ENCODE measurements at regions not wholly inside any gene's neighbourhood (a gene's known extent, or its start where the extent isn't known, plus 50 kb on each side); places are given as distances from the start of the nearest gene placed in this dataset.

DNA sequence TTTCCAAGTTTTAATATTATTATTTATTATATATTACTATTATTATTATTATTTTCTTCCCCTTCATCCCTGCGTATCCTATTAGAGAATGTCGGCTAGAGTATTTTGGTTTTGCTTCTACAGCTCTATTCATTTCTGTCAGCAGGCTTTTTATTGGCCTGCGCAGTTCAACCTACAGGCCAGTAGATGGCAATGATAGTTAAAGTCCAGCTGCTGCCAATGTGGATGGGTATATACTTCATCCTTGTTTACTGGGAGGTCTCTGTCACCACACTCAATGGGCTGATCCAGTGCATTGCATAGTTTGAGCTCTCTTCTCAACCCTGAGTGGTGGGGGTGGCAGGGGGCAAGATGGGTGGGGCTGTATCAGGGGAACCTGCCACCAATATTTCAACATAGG is 799.8 kb downstream of the NSUN3 start:
- Mint-ChIP-seq H3K4me3 (ENCODE audit: unreplicated experiment) (no peak overlapping the region), H3K9me3 (ENCODE audit: low read depth) (peaks cover 31% of the 10 kb centered on the region), H3K27me3 (ENCODE audit: low read depth) (no peaks in the 10 kb centered on the region), H3K27ac (ENCODE audit: unreplicated experiment) (no peak overlapping the region), H3K4me1 (ENCODE audit: low read depth) (no peaks in the 10 kb centered on the region), H3K36me3 (ENCODE audit: low read depth) (peaks cover 1% of the 10 kb centered on the region)
- TF ChIP-seq, protein P1, sequence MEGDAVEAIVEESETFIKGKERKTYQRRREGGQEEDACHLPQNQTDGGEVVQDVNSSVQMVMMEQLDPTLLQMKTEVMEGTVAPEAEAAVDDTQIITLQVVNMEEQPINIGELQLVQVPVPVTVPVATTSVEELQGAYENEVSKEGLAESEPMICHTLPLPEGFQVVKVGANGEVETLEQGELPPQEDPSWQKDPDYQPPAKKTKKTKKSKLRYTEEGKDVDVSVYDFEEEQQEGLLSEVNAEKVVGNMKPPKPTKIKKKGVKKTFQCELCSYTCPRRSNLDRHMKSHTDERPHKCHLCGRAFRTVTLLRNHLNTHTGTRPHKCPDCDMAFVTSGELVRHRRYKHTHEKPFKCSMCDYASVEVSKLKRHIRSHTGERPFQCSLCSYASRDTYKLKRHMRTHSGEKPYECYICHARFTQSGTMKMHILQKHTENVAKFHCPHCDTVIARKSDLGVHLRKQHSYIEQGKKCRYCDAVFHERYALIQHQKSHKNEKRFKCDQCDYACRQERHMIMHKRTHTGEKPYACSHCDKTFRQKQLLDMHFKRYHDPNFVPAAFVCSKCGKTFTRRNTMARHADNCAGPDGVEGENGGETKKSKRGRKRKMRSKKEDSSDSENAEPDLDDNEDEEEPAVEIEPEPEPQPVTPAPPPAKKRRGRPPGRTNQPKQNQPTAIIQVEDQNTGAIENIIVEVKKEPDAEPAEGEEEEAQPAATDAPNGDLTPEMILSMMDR (IDR thresholded peaks at IDR 0.05), result peak; percentile 78
- no peak for DNase-seq (ENCODE audit: low spot score)

DNA sequence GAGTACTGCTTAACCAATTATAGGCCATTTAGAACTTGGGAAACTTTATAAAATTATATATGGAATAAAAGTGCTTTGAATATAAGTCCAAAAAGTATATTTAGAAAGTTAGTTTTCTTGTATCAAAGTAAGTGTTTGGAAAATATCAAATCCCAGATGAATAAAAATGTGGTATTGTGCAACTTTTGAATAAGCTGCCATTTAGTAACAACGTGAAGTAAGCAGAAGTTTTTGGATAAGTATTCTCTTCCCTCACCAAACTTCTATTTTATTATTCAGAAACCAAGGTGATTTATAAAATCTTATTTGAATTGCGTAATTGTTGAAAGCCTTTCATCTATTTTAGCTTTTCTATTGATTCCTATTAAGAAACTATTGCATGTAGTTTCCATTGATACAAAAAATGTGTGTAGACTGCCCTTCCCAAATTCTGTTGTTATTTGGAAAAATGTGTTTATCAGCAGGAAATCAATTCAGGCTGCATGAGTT is 806.2 kb downstream of the NSUN3 start:
- no peak overlapping the region for H3K27ac Mint-ChIP-seq (ENCODE audit: unreplicated experiment)
- TF ChIP-seq, protein P1 (IDR thresholded peaks at IDR 0.05), result no peak
- H3K4me1 Mint-ChIP-seq (ENCODE audit: low read depth), result no peaks in the 10 kb centered on the region
- no peaks in the 10 kb centered on the region for H3K27me3 Mint-ChIP-seq (ENCODE audit: low read depth)
- no peak for DNase-seq (ENCODE audit: low spot score)
- H3K36me3 Mint-ChIP-seq (ENCODE audit: low read depth), result no peaks in the 10 kb centered on the region
- no peak overlapping the region for H3K4me3 Mint-ChIP-seq (ENCODE audit: unreplicated experiment)
- H3K9me3 Mint-ChIP-seq (ENCODE audit: low read depth), result peaks cover 12% of the 10 kb centered on the region

- Mint-ChIP-seq H3K27ac (ENCODE audit: unreplicated experiment) (no peak overlapping the region), H3K36me3 (ENCODE audit: low read depth) (no peaks in the 10 kb centered on the region), H3K4me3 (ENCODE audit: unreplicated experiment) (no peak overlapping the region), H3K4me1 (ENCODE audit: low read depth) (no peaks in the 10 kb centered on the region), H3K9me3 (ENCODE audit: low read depth) (no peaks in the 10 kb centered on the region), H3K27me3 (ENCODE audit: low read depth) (no peaks in the 10 kb centered on the region)
- DNase-seq (ENCODE audit: low spot score), result no peak
- TF ChIP-seq, protein P1 (IDR thresholded peaks at IDR 0.05), result no peak
These were observed 810.9 kb downstream of the NSUN3 start for GRCh38 chr3:94873751-94874150.

DNA sequence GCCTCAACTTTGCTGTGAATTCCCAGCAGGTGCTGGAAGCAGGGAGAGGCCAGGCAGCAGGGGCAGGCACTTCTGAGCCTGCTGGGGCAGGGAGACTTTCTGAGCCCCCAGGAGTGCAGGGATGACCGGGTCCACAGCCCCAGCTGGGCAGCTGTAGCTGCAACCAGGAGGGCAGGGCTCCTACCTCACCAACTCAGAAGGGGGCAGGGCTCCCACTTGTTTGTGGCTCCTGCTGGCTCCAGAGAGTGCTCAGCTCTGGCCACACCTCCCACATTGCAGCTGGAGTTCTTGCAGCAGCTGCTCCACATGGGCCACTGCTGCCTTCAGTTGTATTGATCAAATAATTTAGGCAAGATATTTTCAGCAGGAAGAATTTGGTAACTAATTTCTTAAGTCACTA is 812.3 kb downstream of the NSUN3 start:
- no peak for DNase-seq (ENCODE audit: low spot score)
- Mint-ChIP-seq H3K27me3 (ENCODE audit: low read depth) (no peaks in the 10 kb centered on the region), H3K36me3 (ENCODE audit: low read depth) (no peaks in the 10 kb centered on the region)

DNA sequence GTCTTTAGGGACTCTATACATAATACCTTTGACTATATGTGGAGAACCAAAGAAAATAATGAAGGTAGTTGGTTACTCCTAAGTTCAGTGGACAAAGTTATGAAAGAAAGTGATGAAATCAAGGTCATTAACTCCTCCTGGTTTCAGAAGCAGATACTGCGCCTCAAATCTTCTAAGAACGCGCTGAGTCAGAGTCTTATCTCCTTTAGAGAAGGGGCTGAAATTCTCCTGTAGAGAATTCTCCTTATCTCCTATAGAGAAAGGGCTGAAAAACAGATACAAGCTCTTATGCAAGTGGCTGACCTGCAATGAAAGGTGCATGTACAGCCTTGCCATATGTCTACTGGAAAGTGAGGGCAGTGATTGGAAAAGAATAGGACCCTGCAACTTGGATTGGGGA is 824.2 kb downstream of the NSUN3 start:
- Mint-ChIP-seq H3K36me3 (ENCODE audit: low read depth) (no peaks in the 10 kb centered on the region), H3K27me3 (ENCODE audit: low read depth) (peaks cover 4% of the 10 kb centered on the region), H3K4me1 (ENCODE audit: low read depth) (no peaks in the 10 kb centered on the region), H3K4me3 (ENCODE audit: unreplicated experiment) (no peak overlapping the region), H3K27ac (ENCODE audit: unreplicated experiment) (no peak overlapping the region), H3K9me3 (ENCODE audit: low read depth) (no peaks in the 10 kb centered on the region)
- TF ChIP-seq, protein P1 (IDR thresholded peaks at IDR 0.05), result no peak
- no peak for DNase-seq (ENCODE audit: low spot score)

More for the DNA sequence above, 812.3 kb downstream of the NSUN3 start:
- Mint-ChIP-seq H3K4me1 (ENCODE audit: low read depth) (no peaks in the 10 kb centered on the region), H3K27ac (ENCODE audit: unreplicated experiment) (no peak overlapping the region), H3K4me3 (ENCODE audit: unreplicated experiment) (no peak overlapping the region), H3K9me3 (ENCODE audit: low read depth) (no peaks in the 10 kb centered on the region)
- TF ChIP-seq, protein P1 (IDR thresholded peaks at IDR 0.05), result no peak

All from chondrocyte (in vitro differentiated cells).